ENCODE measurements at regions not wholly inside any gene's neighbourhood (a gene's known extent, or its start where the extent isn't known, plus 50 kb on each side); places are given as distances from the start of the nearest gene placed in this dataset.

GRCh38 chr1:86239894-86240293, 83.3 kb upstream of the COL24A1 start:
- Histone ChIP-seq H3K27ac (no peak overlapping the region), H3K9ac (ENCODE audit: insufficient read length) (no peak overlapping the region), H3K9me3 (ENCODE audit: low read depth, low read length) (peaks cover 7% of the 10 kb centered on the region; the same call in 1 of the 2 replicates), H3K36me3 (ENCODE audit: insufficient read depth, low read length) (no peaks in the 10 kb centered on the region), H3K4me3 (no peak overlapping the region)
- TF ChIP-seq EZH2 (IDR thresholded peaks at IDR 0.05) (no peak), FOXP2 (optimal IDR thresholded peaks at IDR 0.05; ENCODE audit: control extremely low read depth, extremely low read length, insufficient read depth) (no peak), POLR2AphosphoS5 (IDR thresholded peaks at IDR 0.05; ENCODE audit: borderline replicate concordance, low read depth, low read length) (no peak)
- no peak for DNase-seq (ENCODE audit: low read depth, low spot score)

DNA sequence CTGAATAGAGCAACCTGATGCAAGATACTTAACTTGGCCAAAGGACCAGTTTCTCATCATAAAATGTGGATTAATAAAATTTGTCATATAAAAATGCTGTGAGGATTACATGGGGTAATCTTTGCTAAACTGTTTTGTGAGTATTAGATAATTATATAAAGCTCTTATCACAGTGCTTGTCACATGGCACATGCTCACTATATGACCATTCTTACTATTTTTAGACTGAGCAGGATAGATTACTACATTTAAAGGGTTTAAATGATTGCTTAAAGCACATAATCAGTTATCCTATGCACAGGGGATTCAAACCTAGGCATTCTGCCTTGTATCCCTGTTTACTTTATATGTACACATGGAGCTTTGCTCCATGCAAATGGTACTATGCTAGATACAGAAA, 82.9 kb upstream of the COL24A1 start:
- H3K9me3 ChIP-seq (ENCODE audit: low read depth, low read length) = peaks cover 7% of the 10 kb centered on the region; the same call in 1 of the 2 replicates
- H3K9ac ChIP-seq (ENCODE audit: insufficient read length) = no peak overlapping the region
- TF ChIP-seq FOXP2 (optimal IDR thresholded peaks at IDR 0.05; ENCODE audit: control extremely low read depth, extremely low read length, insufficient read depth) (no peak), POLR2AphosphoS5 (IDR thresholded peaks at IDR 0.05; ENCODE audit: borderline replicate concordance, low read depth, low read length) (no peak), EZH2 (IDR thresholded peaks at IDR 0.05) (no peak)
- no peak for DNase-seq (ENCODE audit: low read depth, low spot score)
- no peak overlapping the region for H3K4me3 ChIP-seq
- H3K27ac ChIP-seq = no peak overlapping the region
- H3K36me3 ChIP-seq (ENCODE audit: insufficient read depth, low read length) = no peaks in the 10 kb centered on the region

GRCh38 chr1:86238226-86238625, 81.7 kb upstream of the COL24A1 start:
- Histone ChIP-seq H3K9ac (ENCODE audit: insufficient read length) (no peak overlapping the region), H3K4me3 (no peak overlapping the region), H3K27ac (no peak overlapping the region), H3K36me3 (ENCODE audit: insufficient read depth, low read length) (no peaks in the 10 kb centered on the region), H3K9me3 (ENCODE audit: low read depth, low read length) (peaks cover 7% of the 10 kb centered on the region; the same call in 1 of the 2 replicates)
- no peak for TF ChIP-seq EZH2 (IDR thresholded peaks at IDR 0.05)
- TF ChIP-seq POLR2AphosphoS5 (IDR thresholded peaks at IDR 0.05; ENCODE audit: borderline replicate concordance, low read depth, low read length) = no peak
- TF ChIP-seq FOXP2 (optimal IDR thresholded peaks at IDR 0.05; ENCODE audit: control extremely low read depth, extremely low read length, insufficient read depth) = no peak
- no peak for DNase-seq (ENCODE audit: low read depth, low spot score)

- no peak overlapping the region for H3K27ac ChIP-seq
- H3K36me3 ChIP-seq (ENCODE audit: insufficient read depth, low read length) = no peaks in the 10 kb centered on the region
- no peak for DNase-seq (ENCODE audit: low read depth, low spot score)
- peaks cover 7% of the 10 kb centered on the region; the same call in 1 of the 2 replicates for H3K9me3 ChIP-seq (ENCODE audit: low read depth, low read length)
- TF ChIP-seq POLR2AphosphoS5 (IDR thresholded peaks at IDR 0.05; ENCODE audit: borderline replicate concordance, low read depth, low read length) = no peak
- TF ChIP-seq FOXP2 (optimal IDR thresholded peaks at IDR 0.05; ENCODE audit: control extremely low read depth, extremely low read length, insufficient read depth) = no peak
- TF ChIP-seq EZH2 (IDR thresholded peaks at IDR 0.05) = no peak
- H3K4me3 ChIP-seq = no peak overlapping the region
- no peak overlapping the region for H3K9ac ChIP-seq (ENCODE audit: insufficient read length)
Observed at GRCh38 chr1:86235852-86236251, 79.3 kb upstream of the COL24A1 start.

DNA sequence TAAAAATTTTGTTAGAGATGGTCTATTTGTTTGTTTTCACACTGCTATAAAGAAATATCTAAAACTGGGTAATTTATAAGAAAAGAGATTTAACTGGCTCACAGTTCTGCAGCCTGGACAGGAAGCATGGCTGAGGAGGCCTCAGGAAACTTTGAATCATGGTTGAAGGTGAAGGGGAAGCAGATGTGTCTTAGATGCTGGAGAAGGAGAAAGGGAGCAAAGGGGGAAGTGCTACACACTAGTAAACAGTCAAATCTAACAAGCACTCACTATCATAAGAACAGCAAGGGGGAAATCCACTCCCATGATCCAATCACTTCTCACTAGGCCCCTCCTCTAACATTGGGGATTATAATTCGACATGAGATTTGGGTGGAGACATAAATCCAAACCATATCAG, 76.8 kb upstream of the COL24A1 start:
- Histone ChIP-seq H3K9ac (ENCODE audit: insufficient read length) (no peak overlapping the region), H3K36me3 (ENCODE audit: insufficient read depth, low read length) (no peaks in the 10 kb centered on the region), H3K4me3 (no peak overlapping the region), H3K9me3 (ENCODE audit: low read depth, low read length) (peaks cover 7% of the 10 kb centered on the region; the same call in 1 of the 2 replicates), H3K27ac (no peak overlapping the region)
- no peak for DNase-seq (ENCODE audit: low read depth, low spot score)
- TF ChIP-seq FOXP2 (optimal IDR thresholded peaks at IDR 0.05; ENCODE audit: control extremely low read depth, extremely low read length, insufficient read depth) = no peak
- no peak for TF ChIP-seq EZH2 (IDR thresholded peaks at IDR 0.05)
- no peak for TF ChIP-seq POLR2AphosphoS5 (IDR thresholded peaks at IDR 0.05; ENCODE audit: borderline replicate concordance, low read depth, low read length)

- Histone ChIP-seq H3K4me3 (no peak overlapping the region), H3K36me3 (ENCODE audit: insufficient read depth, low read length) (no peaks in the 10 kb centered on the region), H3K27ac (no peak overlapping the region), H3K9ac (ENCODE audit: insufficient read length) (no peak overlapping the region), H3K9me3 (ENCODE audit: low read depth, low read length) (peaks cover 5% of the 10 kb centered on the region; the same call in 1 of the 2 replicates)
- no peak for TF ChIP-seq EZH2 (IDR thresholded peaks at IDR 0.05)
- no peak for TF ChIP-seq POLR2AphosphoS5 (IDR thresholded peaks at IDR 0.05; ENCODE audit: borderline replicate concordance, low read depth, low read length)
- no peak for TF ChIP-seq FOXP2 (optimal IDR thresholded peaks at IDR 0.05; ENCODE audit: control extremely low read depth, extremely low read length, insufficient read depth)
- no peak for DNase-seq (ENCODE audit: low read depth, low spot score)
Observed at GRCh38 chr1:86231076-86231475, 74.5 kb upstream of the COL24A1 start.

GRCh38 chr1:86229405-86229975, 72.9 kb upstream of the COL24A1 start:
- no peaks in the 10 kb centered on the region for H3K36me3 ChIP-seq (ENCODE audit: insufficient read depth, low read length)
- no peak overlapping the region for H3K27ac ChIP-seq
- DNase-seq (ENCODE audit: low read depth, low spot score) = no peak
- H3K9ac ChIP-seq (ENCODE audit: insufficient read length) = no peak overlapping the region
- H3K4me3 ChIP-seq = no peak overlapping the region
- H3K9me3 ChIP-seq (ENCODE audit: low read depth, low read length) = no peaks in the 10 kb centered on the region
- TF ChIP-seq EZH2 (IDR thresholded peaks at IDR 0.05) (no peak), FOXP2 (optimal IDR thresholded peaks at IDR 0.05; ENCODE audit: control extremely low read depth, extremely low read length, insufficient read depth) (no peak), POLR2AphosphoS5 (IDR thresholded peaks at IDR 0.05; ENCODE audit: borderline replicate concordance, low read depth, low read length) (no peak)

DNA sequence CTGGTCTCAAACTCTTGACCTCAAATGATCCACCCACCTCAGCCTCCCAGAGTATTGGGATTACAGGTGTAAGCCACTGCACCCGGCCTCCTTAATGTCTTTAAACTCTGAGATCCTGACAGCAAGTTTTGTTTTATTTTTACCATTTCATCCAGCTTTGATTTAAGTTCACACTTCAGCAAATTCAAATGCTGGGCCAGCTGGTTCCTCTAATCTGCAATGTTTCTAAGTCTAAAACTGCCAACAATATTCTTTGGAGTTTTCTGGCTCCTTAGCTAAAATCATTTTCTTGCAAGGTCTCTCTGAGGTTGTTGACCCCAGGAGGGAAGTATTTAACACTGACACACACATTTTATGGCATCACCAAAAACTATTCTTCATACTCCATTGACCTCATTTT, 72.0 kb upstream of the COL24A1 start:
- DNase-seq (ENCODE audit: low read depth, low spot score) = no peak
- Histone ChIP-seq H3K9me3 (ENCODE audit: low read depth, low read length) (no peaks in the 10 kb centered on the region), H3K4me3 (no peak overlapping the region), H3K9ac (ENCODE audit: insufficient read length) (no peak overlapping the region), H3K36me3 (ENCODE audit: insufficient read depth, low read length) (no peaks in the 10 kb centered on the region), H3K27ac (no peak overlapping the region)
- TF ChIP-seq FOXP2 (optimal IDR thresholded peaks at IDR 0.05; ENCODE audit: control extremely low read depth, extremely low read length, insufficient read depth) (no peak), EZH2 (IDR thresholded peaks at IDR 0.05) (no peak), POLR2AphosphoS5 (IDR thresholded peaks at IDR 0.05; ENCODE audit: borderline replicate concordance, low read depth, low read length) (no peak)

DNA sequence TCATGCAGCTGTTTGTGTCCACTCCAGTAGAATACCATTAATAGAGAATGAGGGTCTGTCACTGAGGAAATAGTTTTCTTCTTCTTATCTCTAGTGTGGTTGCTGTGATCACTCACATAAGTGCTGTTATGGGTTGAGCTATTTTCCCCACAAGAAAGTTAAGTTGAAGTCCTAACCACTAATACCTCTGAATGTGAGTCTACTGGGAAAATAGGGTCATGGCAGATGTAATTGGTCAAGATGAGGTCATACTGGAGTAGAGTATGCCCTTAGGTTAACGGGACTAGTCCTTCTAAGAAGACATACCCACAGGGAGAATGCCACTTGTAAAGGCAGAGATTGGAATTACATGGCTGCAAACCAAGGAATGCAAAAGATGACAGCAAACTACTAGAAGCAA, 70.5 kb upstream of the COL24A1 start:
- TF ChIP-seq FOXP2 (optimal IDR thresholded peaks at IDR 0.05; ENCODE audit: control extremely low read depth, extremely low read length, insufficient read depth) = no peak
- TF ChIP-seq EZH2 (IDR thresholded peaks at IDR 0.05) = no peak
- TF ChIP-seq POLR2AphosphoS5 (IDR thresholded peaks at IDR 0.05; ENCODE audit: borderline replicate concordance, low read depth, low read length) = no peak
- H3K36me3 ChIP-seq (ENCODE audit: insufficient read depth, low read length) = no peaks in the 10 kb centered on the region
- no peak overlapping the region for H3K4me3 ChIP-seq
- H3K27ac ChIP-seq = no peak overlapping the region
- DNase-seq (ENCODE audit: low read depth, low spot score) = no peak
- no peak overlapping the region for H3K9ac ChIP-seq (ENCODE audit: insufficient read length)
- no peaks in the 10 kb centered on the region for H3K9me3 ChIP-seq (ENCODE audit: low read depth, low read length)
